GM12891 (cell line): ENCODE measurements at regions not wholly inside any gene's neighbourhood (a gene's known extent, or its start where the extent isn't known, plus 50 kb on each side); places are given as distances from the start of the nearest gene placed in this dataset.

ENCODE experiments used
- POLR2A ChIP-seq: IDR thresholded peaks from 2 replicates; pipeline ENCODE4 v1.6.1; 2011; ENCODE audit warnings: low read depth, low read length, control low read depth
- POLR2AphosphoS5 ChIP-seq: IDR thresholded peaks from 2 replicates; pipeline ENCODE4 v1.6.1; 2011; ENCODE audit warnings: low read depth, low read length, control low read depth
- POU2F2 ChIP-seq: IDR thresholded peaks from 2 replicates; pipeline ENCODE4 v1.6.1; 2011; ENCODE audit warnings: low read depth, mild to moderate bottlenecking, control low read depth, low read length, moderate library complexity
- SPI1 ChIP-seq: IDR thresholded peaks from 2 replicates; pipeline ENCODE4 v1.6.1; 2011; ENCODE audit warnings: low read depth, low read length, control low read depth
- TAF1 ChIP-seq: IDR thresholded peaks from 2 replicates; pipeline ENCODE4 v1.6.1; 2011; ENCODE audit warnings: low read depth, low read length, control low read depth

DNA sequence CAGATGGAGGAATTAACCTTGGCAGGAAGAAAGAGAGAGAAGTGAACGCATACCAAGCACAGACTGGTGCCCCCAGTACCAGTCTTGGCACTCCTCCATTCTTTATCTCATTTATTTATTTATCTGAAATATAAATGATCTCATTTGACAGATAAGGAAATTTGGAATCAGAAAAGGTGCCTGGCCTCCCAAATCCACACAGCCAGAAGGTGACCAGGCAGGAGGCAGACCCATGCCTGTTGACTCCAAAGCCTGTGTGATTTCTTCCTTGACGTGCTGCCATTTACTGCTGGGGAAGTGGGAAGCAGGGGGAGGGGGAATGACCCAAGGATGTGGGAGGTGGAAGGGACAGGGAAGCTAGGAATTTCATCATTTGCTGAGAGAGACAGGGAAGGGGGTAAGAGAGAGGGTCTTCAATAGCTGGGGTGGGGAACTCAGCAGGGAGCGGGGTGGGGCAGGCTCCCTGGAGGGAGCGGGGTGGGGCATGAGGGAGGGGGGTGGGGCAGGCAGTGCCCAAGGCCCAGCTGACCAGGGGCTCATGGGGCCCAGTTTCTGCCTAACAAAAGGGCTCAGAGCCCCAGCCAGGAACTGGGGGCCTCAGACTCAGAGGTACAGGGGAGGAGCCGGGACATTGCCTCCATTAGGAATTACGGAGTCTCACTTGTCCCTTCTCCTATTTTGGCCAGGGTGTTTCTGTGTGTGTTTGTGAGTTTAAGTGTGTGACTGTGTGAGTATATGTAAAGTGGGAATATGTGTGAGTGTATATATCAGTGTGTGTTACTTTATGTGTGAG, 63.0 kb downstream of the MINAR1 start:
- TF ChIP-seq TAF1, result no peak
- no peak for TF ChIP-seq POLR2A
- no peak for TF ChIP-seq POLR2AphosphoS5
- TF ChIP-seq POU2F2, result no peak
- no peak for TF ChIP-seq SPI1
